Osteocyte (in vitro differentiated cells): ENCODE measurements at regions not wholly inside any gene's neighbourhood (a gene's known extent, or its start where the extent isn't known, plus 50 kb on each side); places are given as distances from the start of the nearest gene placed in this dataset.
A peak's percentile ranks its signal among the peaks of the same experiment; 100 is the strongest.

ENCODE experiments used
- DNase-seq: peaks from one replicate; pipeline ENCODE4 v3.0.0; 2021; ENCODE audit warnings: mixed read lengths; ENCODE audit not compliant: unreplicated experiment; ENCODE audit errors: extremely low spot score
- H3K27ac Mint-ChIP-seq: one replicate; pipeline ENCODE4 v1.8.0; 2021; ENCODE audit warnings: mild to moderate bottlenecking, mixed read lengths; ENCODE audit not compliant: unreplicated experiment
- H3K27me3 Mint-ChIP-seq: one replicate; pipeline ENCODE4 v1.8.0; 2021; ENCODE audit warnings: mixed read lengths; ENCODE audit not compliant: unreplicated experiment
- H3K36me3 Mint-ChIP-seq: one replicate; pipeline ENCODE4 v1.8.0; 2021; ENCODE audit warnings: mixed read lengths; ENCODE audit not compliant: unreplicated experiment
- H3K4me1 Mint-ChIP-seq: one replicate; pipeline ENCODE4 v1.8.0; 2021; ENCODE audit warnings: mixed read lengths; ENCODE audit not compliant: unreplicated experiment
- H3K4me3 Mint-ChIP-seq: one replicate; pipeline ENCODE4 v1.8.0; 2021; ENCODE audit warnings: mild to moderate bottlenecking, moderate library complexity, mixed read lengths; ENCODE audit not compliant: unreplicated experiment
- H3K9me3 Mint-ChIP-seq: one replicate; pipeline ENCODE4 v1.8.0; 2021; ENCODE audit warnings: mixed read lengths; ENCODE audit not compliant: unreplicated experiment
- CTCF ChIP-seq: fragments of 200-600 bp; sonication (generic); IDR thresholded peaks from 2 replicates; pipeline ENCODE4 v1.5.0; 2021; ENCODE audit warnings: antibody characterized with exemption, mild to moderate bottlenecking, moderate library complexity

- DNase-seq: no peak
- H3K36me3 Mint-ChIP-seq: no peaks in the 10 kb centered on the region
- peaks cover 71% of the 10 kb centered on the region for H3K4me1 Mint-ChIP-seq
- H3K4me3 Mint-ChIP-seq: no peak overlapping the region
- H3K27ac Mint-ChIP-seq: peak overlapping the region; percentile 79
- no peaks in the 10 kb centered on the region for H3K27me3 Mint-ChIP-seq
- H3K9me3 Mint-ChIP-seq: no peaks in the 10 kb centered on the region
- TF ChIP-seq CTCF: no peak
Observed at GRCh38 chr1:96362623-96363022, 359.0 kb upstream of the PTBP2 start.

- no peak for TF ChIP-seq CTCF
- H3K36me3 Mint-ChIP-seq: no peaks in the 10 kb centered on the region
- H3K4me3 Mint-ChIP-seq: no peak overlapping the region
- peak overlapping the region; percentile 79 for H3K27ac Mint-ChIP-seq
- H3K9me3 Mint-ChIP-seq: no peaks in the 10 kb centered on the region
- no peaks in the 10 kb centered on the region for H3K27me3 Mint-ChIP-seq
- no peak for DNase-seq
- H3K4me1 Mint-ChIP-seq: peaks cover 80% of the 10 kb centered on the region
Observed at GRCh38 chr1:96363826-96364225, 357.8 kb upstream of the PTBP2 start.

- Mint-ChIP-seq H3K4me1 (peaks cover 78% of the 10 kb centered on the region), H3K4me3 (no peak overlapping the region), H3K36me3 (no peaks in the 10 kb centered on the region), H3K27me3 (no peaks in the 10 kb centered on the region), H3K9me3 (no peaks in the 10 kb centered on the region), H3K27ac (peak overlapping the region; percentile 42)
- TF ChIP-seq CTCF: no peak
- DNase-seq: no peak
Observed at GRCh38 chr1:96364576-96364975, 357.0 kb upstream of the PTBP2 start.

- no peak for TF ChIP-seq CTCF
- H3K4me3 Mint-ChIP-seq: no peak overlapping the region
- H3K9me3 Mint-ChIP-seq: no peaks in the 10 kb centered on the region
- H3K4me1 Mint-ChIP-seq: peaks cover 81% of the 10 kb centered on the region
- no peaks in the 10 kb centered on the region for H3K36me3 Mint-ChIP-seq
- peak overlapping the region; percentile 42 for H3K27ac Mint-ChIP-seq
- DNase-seq: no peak
- no peaks in the 10 kb centered on the region for H3K27me3 Mint-ChIP-seq
Observed at GRCh38 chr1:96365076-96365475, 356.5 kb upstream of the PTBP2 start.

- TF ChIP-seq CTCF: no peak
- no peak for DNase-seq
- Mint-ChIP-seq H3K9me3 (no peaks in the 10 kb centered on the region), H3K4me1 (peaks cover 85% of the 10 kb centered on the region), H3K27ac (no peak overlapping the region), H3K4me3 (no peak overlapping the region), H3K36me3 (no peaks in the 10 kb centered on the region), H3K27me3 (no peaks in the 10 kb centered on the region)
Observed at GRCh38 chr1:96365596-96366390, 355.8 kb upstream of the PTBP2 start.
